SW480 (cell line): ENCODE measurements at regions not wholly inside any gene's neighbourhood (a gene's known extent, or its start where the extent isn't known, plus 50 kb on each side); places are given as distances from the start of the nearest gene placed in this dataset.

Experiments used
- DNase-seq: peaks from one replicate; pipeline ENCODE4 v3.0.0-alpha.2; 2016; ENCODE audit warnings: low spot score

DNA sequence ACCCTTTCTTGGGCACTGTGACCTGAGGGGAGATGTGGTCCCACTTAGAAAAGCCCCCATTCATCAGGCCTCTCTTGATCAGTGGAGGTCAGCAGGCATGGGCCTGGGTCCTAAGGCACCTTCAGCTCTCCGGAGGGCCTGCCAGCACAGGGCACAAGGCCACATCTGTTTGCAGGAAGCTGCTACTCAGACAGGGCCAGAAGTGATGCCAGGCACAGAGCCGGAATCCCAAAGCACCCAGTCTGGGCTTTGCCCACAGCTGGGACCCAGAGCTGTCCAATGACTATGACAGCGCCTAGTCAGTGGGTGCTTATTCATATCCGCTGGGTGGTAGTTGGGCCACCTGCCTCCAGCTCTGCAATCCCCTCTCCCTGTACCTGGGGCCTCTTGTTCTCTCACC, 63.2 kb upstream of the ELN start:
- DNase-seq = no peak

DNA sequence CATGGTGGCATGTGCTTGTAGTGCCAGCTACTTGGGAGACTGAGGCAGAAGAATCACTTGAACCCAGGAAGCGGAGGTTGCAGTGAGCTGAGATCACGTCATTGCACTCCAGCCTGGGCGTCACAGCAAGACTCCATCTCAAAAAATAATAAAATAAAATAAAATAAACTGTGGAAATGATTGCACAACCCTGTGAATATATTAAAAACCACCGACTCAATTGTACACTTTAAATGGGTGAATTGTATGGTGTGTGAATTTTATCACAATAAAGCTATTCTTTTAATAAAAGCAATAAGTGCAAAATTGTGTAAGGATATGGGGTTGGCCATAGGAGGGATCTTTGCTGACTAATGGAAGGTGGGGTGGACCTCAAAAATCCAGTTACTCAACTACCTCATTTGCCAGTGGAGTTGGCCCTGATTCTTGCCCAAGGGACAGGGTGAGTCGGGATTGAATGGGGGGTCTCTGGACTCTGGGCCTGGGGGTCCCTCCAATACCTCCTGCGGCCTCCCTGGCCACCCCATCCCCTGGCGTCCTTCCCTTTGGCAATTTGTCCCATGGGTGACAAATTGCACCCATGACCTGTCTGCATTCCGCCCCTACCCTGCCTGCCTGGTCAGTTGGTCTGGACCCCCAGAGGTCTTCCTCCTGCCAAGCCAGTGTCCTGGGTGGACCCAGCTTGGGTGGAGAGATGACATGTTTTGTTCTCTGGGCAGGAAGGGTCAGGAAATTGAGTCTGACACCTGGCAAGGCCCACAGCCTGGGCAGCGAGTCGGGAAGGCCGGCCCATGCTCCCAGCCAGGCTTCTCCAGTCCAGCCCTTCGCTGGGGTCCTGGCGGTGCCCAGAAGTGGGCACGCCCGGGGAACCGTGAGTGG, 61.7 kb upstream of the ELN start:
- no peak for DNase-seq

DNA sequence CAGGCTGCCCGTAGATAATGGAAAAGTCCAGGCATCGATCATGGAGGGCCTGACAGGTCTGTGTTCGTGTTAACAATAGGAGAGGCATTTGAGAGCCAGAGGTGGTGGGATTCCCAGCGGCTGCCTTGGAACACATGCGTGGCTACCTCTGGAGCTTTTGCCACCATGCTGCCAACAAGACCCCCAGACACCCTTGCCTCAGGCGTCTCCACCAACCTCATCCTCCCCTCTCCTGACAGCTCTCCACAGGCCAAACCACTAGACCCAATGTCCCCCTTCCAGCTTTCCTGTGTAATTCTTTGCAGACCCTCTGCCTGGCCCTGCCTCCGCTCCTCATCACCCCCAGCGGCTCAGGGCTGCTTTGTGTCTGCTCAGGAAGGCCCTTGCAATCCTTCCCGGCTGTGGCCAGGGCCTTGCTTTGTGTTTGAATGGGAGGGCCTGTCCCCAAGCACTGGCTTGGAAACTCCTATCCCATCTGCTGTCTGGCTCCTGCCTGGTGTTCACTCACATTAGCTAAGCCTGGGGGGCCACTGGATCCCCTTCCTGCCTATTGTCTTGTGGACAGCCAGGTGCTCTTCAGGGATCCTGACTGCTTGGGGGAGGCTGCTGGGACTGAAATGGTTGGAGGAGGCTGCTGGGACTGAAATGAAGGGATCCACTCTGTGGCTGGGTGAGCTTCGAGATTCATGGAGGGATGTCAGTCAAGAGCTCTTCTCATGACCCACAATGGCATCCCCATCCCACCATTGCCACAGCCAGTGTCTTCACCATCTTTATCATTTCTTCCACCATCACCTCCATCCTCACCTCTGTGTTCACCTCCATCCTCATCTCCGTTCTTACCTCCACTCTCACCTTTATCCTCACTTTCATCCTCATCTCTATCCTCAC, 60.8 kb upstream of the ELN start:
- no peak for DNase-seq

DNA sequence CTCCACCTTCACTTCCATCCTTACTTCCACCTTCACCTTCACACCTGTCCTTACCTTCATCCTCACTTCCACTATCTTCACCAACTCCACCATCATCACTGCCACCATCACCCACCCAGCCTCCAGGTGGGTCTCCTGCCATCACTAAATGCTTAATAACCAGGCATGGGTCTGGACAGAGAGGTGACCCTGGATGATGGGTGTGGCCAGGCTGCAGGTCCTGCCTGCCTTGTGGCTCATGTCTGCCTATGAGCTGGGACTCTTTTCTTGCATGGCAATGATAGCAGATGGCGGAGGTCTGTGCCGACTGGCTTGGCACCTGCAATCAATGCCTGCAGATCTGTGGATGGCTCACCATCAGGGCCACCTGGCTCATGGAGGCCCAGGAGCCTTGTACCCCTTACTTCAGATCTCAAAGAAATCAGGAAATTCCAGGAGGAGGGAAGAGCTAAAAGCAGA, 60.1 kb upstream of the ELN start:
- DNase-seq = no peak

DNA sequence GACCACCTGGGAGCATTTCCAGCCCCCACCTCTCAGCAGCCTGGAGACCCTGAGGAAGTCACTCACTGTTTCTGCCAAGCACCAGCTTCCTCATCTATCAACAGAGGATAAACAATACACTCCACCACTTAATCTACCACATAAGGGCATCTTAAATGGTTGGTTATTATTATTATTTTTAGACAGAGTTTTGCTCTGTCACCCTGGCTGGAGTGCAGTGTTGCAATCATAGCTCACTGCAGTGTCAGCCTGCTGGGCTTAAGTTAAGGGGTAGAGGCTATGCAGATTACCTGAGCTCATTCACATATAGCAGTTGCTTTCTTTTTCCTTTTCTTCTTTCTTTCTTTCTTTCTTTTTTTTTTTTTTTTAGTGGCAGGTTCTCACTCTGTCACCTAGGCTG, 59.5 kb upstream of the ELN start:
- no peak for DNase-seq

DNA sequence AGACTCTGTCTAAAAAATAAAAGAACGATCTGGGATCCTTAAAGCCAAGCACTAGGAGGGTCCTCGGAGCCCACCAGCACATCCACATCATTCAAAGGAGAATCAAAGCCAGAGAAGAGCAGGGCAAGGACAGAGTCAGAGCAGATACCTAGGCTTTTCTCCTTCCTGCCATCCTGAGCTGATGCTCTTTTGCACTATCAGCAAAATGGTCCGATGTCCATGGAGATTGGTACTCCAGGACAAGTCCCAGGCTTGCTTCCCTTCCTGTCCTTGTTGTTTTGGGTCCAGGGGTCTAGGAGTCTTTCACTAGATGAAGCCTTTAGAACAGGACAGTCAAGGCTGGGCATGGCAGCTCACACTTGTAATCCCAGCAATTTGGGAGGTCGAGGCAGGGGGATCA, 58.0 kb upstream of the ELN start:
- DNase-seq = no peak

DNA sequence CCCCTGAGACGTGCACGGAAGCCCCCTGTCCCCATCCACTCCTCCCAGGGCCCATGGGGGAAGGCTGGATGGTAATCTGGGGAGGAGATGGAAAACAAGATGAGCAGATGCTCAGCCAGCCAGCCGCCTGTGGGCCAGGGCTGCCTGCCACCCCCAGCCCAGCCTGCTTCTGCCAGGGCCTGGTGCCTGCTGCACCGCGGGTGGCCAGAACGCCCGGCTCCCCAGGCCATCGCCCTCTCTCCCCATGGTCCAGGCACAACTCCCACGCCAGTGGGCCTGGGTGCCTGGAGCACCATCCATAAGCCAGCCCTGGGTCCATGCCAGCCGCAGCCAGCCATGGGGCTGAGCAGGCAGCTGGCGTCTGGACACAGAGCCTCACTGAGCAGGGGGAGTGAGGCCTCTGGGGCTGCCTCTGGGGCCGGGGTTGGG, 57.2 kb upstream of the ELN start:
- no peak for DNase-seq

DNA sequence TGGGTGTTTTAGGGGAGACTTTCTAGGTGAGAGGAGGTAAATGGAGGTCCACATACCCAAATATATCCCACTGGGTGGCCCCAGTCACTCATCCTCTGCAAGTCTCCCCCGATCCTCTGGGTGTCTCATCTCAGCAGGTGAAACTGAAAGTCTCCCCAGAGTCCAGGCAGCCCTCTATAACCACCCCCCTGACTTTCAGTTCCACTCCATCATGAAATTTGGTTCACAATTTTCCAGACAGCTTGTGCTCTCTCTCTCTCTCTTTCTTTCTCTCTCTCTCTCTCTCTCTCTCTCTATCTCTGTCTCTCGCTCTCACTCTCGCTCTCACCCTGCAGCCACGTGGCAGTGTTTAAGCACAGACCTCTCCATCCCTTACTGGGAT, 56.7 kb upstream of the ELN start:
- no peak for DNase-seq

DNA sequence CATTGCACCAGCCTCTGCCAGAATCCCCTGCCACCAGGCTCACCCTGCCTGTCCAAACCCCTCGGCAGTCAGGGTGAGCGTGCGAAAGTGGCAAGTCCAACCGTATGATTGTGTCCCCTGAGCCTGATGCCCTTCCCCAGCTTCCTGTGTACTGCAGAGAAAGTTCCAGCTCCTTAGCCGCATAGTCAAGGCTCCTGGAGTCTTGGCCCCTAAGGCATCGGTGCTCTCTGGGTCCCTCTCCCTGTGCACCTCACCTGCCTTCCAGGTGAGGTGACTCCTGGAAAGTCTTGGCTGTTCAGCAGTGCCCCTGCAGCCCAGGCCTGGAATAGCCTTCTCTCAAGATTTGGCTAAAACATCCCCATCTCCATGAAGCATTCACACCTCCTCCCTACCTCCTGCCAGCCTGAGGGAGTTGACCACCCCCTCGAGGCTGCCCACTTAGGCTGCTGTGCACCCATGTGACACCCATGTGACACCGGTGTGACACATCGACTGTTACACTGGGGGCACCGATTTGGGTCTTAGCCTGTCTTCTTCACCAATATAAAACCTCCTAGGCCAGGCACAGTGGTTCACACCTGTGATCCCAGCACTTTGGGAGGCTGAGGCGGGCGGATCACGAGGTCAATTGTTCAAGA, 56.1 kb upstream of the ELN start:
- DNase-seq = no peak

DNA sequence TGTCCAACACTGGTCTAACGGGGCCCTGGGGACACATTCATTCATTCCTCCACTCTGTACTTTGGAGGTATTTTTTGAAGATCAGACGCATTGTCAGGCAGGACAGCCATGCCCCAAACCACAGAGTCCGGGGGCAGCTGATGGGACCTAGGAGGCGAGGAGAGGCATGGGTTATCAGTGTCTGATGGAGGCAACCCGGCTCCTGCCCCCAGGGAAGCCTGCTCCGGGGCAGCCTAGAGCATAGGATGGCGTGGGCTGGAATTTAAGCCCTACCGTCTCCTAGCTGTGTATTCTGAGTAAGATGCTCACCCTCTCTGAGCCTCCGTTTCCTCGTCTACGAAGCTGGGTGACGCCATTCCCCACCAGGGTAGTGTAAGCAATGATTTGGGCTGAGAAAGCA, 55.4 kb upstream of the ELN start:
- DNase-seq = no peak

DNA sequence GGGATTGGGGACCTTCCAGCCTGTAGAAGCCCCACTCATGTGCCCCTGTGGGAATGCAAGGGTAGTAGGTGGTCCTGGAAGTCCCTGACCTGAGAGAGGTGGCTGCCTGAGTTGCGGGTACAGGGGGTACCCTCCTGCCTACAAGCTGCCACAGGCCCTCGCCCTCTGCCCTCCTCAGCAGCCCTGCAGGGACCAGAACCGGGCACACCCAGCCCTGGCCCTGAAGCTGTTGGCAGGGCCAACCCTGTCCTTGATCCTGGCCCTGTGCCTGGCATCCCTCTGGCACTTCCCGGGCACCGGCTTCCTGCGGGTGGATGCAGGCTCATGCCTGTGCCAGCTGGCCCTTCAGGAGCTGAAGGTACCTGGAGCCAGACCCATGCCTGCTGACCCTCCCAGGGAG, 54.9 kb upstream of the ELN start:
- DNase-seq = no peak

DNA sequence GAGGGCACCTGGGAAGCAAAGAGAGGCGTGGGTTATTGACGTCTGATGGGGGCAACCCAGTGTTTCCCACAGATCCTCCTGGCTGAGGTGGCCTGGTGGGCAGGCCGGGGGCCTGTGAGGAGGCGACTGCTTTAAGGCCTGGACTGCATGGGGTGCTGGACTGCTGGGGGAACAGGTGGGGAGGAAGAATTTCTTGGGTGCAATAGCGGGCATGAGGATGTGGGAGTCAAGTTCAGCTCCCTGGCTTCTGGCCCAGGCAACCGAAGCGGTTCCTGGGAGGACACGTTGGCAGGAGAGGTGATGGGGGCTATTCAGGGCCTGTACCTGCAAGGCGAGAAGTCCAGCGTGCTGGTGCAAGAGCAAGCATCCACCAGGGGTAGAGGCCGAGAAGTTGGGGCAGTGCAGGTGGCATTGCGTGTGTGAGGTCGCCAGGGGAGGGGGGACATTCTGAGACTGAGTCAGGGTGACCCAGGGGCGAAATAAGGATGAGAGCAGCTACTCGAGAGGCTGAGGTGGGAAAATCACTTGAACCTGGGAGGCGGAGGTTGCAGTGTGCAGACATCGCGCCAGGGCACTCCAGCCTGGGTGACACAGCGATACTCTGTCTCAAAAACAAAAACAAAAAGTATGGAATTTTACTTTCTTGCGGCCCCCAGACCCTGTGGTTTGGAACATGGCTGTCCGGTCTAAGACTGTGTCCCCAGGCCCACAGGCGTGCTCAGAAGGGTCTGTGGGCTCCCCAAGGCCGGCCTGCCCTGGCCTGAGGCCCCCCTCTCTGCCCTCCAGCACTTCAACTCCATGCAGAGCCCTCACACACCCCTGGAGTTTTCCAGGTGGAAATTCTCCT, 53.6 kb upstream of the ELN start:
- no peak for DNase-seq

DNA sequence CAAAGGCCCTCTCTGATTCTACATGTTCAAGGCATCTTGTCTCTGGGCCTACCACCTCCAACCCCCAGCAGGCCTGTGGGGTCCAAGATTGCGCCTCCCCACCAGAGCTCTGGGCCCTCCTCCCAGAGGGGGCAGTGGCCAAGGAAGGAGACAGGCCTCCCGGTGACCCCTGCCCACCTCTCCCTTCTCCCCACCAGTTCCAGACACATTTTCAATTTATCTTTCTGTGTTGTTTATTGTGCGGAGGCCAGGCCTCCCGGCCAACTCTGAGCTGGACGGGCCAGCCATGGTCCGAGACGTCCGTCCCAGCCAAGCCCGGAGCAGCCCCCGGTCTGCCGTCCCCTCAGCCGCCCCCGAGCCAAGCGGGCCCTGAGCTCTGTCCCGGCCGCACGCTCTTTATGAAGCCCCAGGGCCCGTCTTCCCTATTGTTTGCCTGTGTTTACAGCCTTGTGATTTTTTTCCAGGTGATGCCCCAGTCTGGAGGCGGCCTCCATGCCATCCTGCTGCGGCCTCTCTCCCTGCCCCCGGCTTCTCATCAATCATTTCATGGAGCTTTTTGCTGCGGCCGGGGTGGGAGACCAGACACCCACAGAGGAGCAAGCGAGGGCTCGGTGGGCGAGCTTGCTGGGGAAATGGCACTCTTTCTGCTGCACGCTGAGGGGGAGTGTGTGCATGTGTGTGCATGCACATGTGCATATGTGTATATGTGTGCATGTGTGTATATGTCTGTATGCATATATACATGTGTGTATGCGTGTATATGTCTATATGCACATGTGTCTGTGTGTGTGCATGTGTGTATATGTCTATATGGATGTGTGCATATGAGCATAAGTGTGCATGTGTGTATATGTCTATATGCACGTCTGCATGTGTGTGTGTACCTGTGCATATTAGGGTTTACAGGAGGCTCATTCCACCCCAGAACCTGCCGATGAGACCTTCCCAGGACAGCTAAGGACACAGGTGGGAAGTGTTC, 52.7 kb upstream of the ELN start:
- no peak for DNase-seq

DNA sequence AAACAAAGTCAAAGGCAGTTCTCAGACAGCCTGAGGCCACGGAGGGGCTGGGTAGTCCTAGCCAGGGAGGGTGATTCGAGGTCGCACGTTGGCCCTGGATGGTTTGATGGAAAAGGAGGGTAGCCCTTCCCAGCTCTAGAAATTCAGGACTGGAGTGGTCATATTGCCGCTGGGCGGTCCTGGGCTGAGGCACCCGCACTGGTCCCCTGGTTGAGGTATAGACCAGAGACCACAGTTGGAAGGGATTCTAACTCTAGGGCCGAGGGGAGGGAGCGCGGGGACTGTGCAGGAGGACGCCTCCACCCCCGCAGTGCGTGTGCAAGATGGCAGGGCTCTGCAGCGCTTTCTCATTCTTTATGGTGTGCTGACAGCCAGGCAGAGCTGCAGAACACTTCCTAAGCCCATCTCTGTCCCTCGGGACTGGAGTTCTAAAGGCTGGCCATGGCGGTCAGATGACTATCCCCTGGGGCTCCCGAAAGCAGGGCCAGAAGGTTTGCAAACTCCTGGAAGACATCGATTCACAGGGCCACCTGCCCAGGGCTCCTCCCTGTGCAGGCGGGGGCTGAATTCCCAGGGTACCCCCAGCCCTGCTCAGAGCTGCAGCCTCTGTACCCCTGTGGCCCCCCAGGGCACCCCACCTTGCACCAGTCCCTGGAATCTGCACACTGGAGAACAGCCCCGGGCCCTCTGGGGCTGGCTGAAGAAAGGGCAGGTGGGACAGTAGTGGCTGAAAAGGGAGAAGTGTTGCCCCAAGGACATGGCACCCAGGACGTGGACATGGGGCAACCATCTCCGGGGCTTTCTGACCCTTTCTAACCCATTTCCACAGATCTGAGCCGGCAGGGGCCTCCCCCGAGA, 51.0 kb upstream of the ELN start:
- no peak for DNase-seq

DNA sequence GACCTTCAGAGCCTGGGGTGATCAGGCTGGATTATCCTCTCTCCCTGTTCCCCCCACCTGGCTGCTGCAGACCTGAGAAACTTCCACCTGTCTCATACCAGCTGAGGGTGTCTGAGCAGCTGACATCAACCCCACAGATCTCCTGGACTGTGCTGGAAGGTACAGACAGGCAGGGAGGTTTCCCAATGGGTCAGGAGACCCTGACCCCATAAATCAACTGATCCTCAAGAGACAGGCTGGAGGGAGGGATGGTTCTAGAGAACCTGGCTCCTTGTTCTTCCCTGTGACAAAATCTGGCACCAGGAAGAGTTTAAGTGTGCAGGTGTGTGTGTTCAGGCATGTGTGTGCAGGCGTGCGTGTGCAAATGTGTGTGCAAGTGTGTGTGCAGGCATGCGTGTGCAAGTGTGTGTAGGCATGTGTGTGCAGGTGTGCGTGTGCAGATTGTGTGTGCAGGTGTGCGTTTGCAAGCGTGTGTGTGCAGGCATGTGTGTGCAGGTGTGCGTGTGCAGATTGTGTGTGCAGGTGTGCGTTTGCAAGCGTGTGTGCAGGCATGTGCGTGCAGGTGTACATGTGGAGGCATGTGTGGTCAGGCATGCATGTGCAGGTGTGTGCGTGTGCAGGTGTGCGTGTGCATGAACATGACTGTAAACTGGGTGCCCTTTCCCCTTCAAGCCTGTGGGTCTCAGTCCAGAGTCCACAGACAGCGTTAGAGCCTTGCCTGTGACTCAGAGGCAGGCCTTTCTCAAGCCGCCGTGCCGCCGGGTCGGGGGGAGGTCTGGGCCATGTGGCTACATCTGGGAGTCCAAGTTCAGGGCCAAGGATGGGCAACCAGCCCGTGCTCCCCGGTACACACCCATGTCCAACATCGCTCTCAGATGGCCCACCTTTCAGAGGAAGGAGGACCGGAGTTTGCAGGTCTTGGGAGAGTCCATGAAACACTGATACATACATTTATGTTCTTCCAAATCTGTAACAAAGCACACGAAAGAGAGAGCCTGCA, 50.1 kb upstream of the ELN start:
- DNase-seq = peak; percentile 53
